NOMO-1 treated with dmso at 0.1 percent for 144 hours (cell line): ENCODE measurements at regions not wholly inside any gene's neighbourhood (a gene's known extent, or its start where the extent isn't known, plus 50 kb on each side); places are given as distances from the start of the nearest gene placed in this dataset.

Experiments used
- DNase-seq: peaks from one replicate; lab custom pipeline; 2025; ENCODE audit not compliant: unreplicated experiment; lab: John Stamatoyannopoulos, UW

- DNase-seq: no peak
Measured at GRCh38 chr1:239436286-239436685, 49.9 kb downstream of the CHRM3 start.

GRCh38 chr1:239437822-239438221 is 51.5 kb downstream of the CHRM3 start:
- no peak for DNase-seq

GRCh38 chr1:239438891-239439290 is 52.5 kb downstream of the CHRM3 start:
- DNase-seq: no peak

- DNase-seq: no peak
Measured at GRCh38 chr1:239443361-239443760, 57.0 kb downstream of the CHRM3 start.

- DNase-seq: no peak
Measured at GRCh38 chr1:239446611-239447010, 60.2 kb downstream of the CHRM3 start.

GRCh38 chr1:239448911-239449310 is 62.5 kb downstream of the CHRM3 start:
- DNase-seq: no peak

- no peak for DNase-seq
Measured at GRCh38 chr1:239455743-239456142, 69.4 kb downstream of the CHRM3 start.

- no peak for DNase-seq
Measured at GRCh38 chr1:239456788-239457187, 70.4 kb downstream of the CHRM3 start.

GRCh38 chr1:239457491-239458143 is 71.2 kb downstream of the CHRM3 start:
- no peak for DNase-seq

GRCh38 chr1:239458144-239458500 is 71.8 kb downstream of the CHRM3 start:
- DNase-seq: no peak

GRCh38 chr1:239467730-239468129 is 81.4 kb downstream of the CHRM3 start:
- DNase-seq: no peak

- no peak for DNase-seq
Measured at GRCh38 chr1:239478069-239478468, 91.7 kb downstream of the CHRM3 start.

- DNase-seq: no peak
Measured at GRCh38 chr1:239483391-239483790, 97.0 kb downstream of the CHRM3 start.

GRCh38 chr1:239493811-239494414 is 107.5 kb downstream of the CHRM3 start:
- no peak for DNase-seq

GRCh38 chr1:239505094-239505493 is 118.7 kb downstream of the CHRM3 start:
- no peak for DNase-seq

GRCh38 chr1:239507826-239508225 is 121.5 kb downstream of the CHRM3 start:
- DNase-seq: no peak

GRCh38 chr1:239511875-239512274 is 125.5 kb downstream of the CHRM3 start:
- no peak for DNase-seq

GRCh38 chr1:239516579-239516978 is 130.2 kb downstream of the CHRM3 start:
- no peak for DNase-seq

GRCh38 chr1:239526391-239526790 is 140.0 kb downstream of the CHRM3 start:
- no peak for DNase-seq

GRCh38 chr1:239527051-239527693 is 140.8 kb downstream of the CHRM3 start:
- no peak for DNase-seq

GRCh38 chr1:239536165-239536849 is 149.9 kb downstream of the CHRM3 start:
- DNase-seq: no peak

GRCh38 chr1:239537795-239538194 is 151.4 kb downstream of the CHRM3 start:
- DNase-seq: no peak
